Activated effector memory CD4-positive, alpha-beta T cell treated with anti-CD3 and anti-CD28 coated beads, Interleukin-2, amount 50 U/mL, for 16 hours (primary cell): ENCODE measurements at regions not wholly inside any gene's neighbourhood (a gene's known extent, or its start where the extent isn't known, plus 50 kb on each side); places are given as distances from the start of the nearest gene placed in this dataset.

ENCODE experiments used
- DNase-seq: peaks from one replicate; pipeline ENCODE4 v3.0.0-alpha.2; 2020

DNA sequence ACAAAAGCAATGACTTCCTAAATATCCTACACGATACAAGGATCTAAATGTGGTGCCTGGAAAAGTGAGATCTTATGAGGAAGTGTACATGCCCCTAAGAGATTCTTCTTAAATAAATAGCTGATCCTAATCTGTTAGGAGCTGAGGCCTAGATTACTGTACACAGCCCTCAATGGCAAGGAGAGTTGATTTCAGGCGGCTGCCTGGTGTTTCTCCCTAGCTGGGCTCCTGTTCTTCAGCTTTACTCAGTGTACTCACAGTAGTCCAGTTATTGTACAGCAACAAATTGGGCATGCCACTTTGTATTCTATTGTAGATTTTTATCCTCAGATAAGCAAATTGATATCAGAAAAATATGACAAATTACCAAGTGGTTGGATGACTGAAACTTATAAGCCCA lies 358.2 kb upstream of the PDGFD start:
- no peak for DNase-seq

- DNase-seq: no peak
Observed at GRCh38 chr11:104510169-104510568, 346.2 kb upstream of the PDGFD start.

- no peak for DNase-seq
Observed at GRCh38 chr11:104490182-104490581, 326.2 kb upstream of the PDGFD start.

DNA sequence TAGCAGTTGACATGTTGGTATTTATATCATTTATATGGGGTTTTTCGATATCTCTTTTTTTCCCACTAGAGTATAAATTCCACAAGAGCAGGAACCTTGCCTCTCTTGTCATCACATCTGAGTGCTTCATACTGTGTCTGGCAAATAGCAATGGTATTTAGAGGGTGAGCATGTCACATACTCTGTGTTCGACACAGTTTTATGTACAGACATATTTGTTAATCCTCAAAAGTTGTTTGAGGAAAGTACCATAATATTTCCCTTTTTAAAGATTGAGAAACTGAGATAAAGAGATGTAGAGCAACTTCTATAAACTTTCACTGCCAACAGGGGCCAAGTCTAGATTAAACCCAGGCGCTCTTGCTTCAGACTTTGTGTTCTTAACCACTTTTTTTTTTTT lies 324.6 kb upstream of the PDGFD start:
- DNase-seq: no peak

DNA sequence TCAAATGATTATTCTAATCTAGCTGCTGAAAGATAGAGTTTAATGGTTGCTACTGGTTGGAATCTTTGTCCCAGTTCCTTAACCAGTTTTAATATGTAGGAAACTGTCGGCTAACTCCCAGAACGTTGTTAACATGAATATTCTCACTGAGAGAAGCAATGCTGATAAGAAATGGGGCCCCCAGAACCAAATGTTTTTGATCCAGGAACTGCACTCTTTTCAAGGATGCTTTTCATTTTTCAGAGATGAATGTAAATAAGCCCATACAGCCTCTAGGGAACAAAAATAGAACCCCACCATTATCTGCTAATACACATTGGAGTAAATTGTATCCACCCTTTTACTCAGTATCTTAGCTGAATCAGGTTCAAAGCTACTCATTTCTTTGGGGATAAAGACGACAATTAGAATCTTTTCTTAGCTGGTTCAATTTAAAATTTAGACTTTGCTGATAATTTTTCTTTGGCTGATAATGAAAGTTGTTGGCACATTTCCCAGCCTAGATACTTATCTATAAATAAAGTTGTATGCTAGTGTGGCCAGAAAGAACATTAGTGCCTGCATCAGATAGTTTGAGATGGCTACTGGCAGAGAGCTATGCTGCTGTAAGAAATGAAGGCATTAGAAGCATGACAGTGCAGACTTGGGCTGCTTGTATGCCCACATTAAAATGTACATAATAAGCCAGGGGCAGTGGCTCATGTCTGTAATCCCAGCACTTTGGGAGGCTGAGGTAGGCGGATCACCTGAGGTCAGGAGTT lies 323.3 kb upstream of the PDGFD start:
- no peak for DNase-seq

GRCh38 chr11:104484804-104485554 lies 321.0 kb upstream of the PDGFD start:
- DNase-seq: no peak

DNA sequence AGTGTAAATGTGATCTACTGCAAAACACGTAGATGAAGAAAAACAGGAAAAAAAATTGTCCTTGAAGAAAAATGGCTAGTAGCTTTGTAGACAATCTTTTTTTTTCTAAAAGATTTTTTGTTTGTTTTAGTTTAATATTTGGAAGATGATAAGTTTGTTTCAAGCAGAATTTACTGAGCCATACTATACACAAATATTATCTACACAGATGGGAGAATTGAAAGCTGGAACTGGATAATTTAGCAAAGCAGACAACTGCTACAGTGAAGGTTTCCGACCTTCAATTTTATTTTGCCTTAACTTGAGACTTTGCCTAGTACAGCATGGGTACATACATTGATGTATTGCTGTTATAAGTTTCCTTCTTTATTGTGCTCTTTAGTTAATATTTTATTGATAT lies 313.0 kb upstream of the PDGFD start:
- no peak for DNase-seq

DNA sequence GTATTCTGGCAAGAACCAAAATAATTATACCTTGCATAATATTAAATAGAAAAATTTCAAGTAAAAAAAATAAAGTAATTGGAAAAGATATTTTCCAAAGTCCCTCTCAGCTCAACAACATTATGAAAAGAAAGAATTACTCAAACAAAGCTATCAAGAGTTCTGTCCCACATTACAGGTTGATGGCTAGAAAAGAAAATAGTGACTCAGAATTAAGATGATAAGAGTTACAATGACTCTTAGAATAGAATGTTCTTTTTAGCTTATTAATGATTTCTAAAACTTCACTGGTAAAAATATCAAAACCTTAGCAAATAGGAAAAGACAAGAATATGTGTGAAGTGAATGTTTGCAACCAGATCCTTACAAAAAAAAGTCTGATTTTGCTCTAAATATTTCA lies 312.5 kb upstream of the PDGFD start:
- DNase-seq: no peak

- DNase-seq: no peak
Observed at GRCh38 chr11:104467404-104467803, 303.5 kb upstream of the PDGFD start.

DNA sequence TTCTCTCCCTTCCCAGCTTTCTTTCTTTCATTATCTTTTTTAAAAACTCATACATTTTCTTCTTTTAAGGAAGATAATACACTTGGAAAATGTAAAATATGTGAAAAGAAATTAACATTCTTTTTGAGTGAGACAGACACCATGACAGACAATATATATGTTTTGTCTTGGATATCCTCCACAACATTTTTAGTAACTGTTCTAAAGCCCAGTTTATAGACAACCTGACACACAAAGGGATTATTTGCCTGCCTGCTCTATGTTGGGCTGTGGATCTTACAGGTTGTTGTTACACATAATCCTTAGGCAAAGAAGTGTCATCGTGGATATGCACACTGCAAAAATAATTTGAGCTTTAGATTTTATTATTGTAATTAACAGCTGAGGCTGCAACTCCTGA lies 301.4 kb upstream of the PDGFD start:
- no peak for DNase-seq

GRCh38 chr11:104464691-104465090 lies 300.7 kb upstream of the PDGFD start:
- DNase-seq: no peak

DNA sequence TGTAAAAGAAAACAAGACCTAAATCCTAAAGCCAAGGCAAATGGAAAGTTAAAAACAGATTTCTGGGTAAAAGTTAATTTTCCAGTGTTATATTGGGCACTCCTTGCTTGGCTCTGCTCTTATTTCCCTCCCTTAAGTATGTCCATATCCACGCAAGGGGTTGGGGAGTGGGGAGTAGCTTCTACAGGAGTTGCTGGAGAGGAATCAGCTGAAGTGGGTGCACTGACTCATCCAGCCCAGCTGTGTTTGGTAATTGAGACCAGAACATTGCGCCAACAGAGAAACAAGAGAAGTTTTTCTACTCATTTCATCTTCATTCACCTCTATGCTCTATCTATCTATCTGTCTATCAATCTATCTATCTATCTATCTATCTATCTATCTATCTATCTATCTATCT lies 298.4 kb upstream of the PDGFD start:
- DNase-seq: no peak

DNA sequence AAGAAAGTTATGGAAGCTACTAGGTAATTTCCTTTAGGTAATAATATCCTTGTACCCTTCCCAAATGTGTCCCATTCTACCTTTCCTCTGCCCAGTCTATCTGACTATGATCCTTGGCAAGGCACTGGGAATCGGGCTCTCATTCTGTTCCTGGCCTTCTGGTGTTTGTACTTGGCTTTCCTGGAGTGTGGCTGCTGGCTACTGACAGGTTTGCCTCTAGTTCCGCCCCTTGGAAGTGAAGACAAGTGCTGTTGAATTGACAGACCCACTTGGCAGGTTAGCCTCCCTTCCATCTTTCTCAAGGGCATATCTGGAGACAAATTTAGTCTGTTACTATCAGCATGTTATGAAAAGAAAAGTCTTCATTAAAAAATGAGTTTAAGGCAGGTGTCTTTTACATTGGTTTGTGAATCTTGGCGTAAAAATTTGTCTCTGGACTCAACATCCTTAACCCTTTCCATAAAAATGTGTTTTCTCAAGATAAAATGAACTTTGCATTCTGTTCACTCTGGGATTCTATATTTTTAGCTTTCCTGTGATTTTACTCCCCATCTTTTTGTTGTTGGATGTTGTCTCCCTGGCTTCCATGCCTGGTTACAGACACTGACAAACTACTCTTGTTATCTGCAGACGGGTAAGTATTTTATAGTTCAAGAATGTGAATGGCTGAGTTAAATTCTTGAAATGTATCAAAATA lies 287.4 kb upstream of the PDGFD start:
- no peak for DNase-seq

- DNase-seq: no peak
Observed at GRCh38 chr11:104443387-104443786, 279.4 kb upstream of the PDGFD start.

DNA sequence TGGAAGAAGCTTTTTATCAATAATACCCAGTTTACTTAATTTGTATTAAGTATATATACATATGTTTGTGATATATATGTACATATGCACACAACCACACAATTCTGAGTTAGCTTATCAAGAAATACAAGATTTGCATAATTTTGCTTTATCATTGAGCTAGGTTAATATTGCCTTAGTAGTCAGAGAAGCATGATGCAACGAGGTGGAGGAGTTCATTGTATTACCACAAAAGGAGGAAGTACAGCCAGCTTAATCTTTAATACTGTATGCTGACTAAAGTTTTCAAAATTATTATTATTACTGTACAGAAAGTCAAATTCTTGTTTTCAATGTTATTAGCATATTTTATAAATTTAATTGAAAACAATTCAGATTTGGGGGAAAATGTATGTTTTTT lies 278.4 kb upstream of the PDGFD start:
- no peak for DNase-seq

DNA sequence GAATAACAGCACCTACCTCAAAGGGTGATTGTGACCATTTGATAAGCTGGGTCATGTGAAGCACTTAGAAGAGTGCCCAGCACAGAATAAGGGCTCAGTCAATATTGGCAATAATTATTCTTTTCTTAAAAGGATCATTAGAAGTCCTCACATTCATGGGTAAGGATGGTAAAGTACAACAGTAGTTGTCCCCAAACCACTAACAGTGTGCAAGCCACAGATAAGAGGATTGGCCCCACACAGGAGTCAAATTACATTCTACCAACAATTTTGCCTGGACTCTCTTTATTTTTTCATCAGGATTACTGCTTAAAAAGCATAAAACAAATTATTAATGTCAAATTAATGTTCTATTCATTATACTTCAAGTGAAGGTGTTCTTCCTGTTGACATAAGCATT lies 271.5 kb upstream of the PDGFD start:
- DNase-seq: no peak

- no peak for DNase-seq
Observed at GRCh38 chr11:104433751-104434150, 269.8 kb upstream of the PDGFD start.

- no peak for DNase-seq
Observed at GRCh38 chr11:104432981-104433380, 269.0 kb upstream of the PDGFD start.

DNA sequence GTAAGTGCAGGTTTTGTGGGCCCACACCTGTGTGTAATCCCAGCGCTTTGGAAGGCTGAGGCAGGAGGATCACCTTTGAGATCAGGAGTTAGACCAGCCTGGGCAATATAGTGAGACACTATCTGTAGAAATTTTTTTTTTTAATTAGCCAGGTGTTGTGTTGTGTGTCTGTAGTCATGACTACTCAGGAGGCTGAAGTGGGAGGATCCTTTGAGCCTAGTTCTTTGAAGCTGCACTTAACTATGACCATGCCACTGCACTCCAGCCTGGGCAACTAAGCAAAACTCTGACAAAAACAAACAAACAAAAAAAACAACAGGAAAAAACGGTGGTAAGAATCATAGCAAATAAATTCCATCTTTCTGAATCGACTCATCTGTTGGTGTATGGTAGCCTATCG lies 268.6 kb upstream of the PDGFD start:
- DNase-seq: no peak

GRCh38 chr11:104422324-104422944 lies 258.5 kb upstream of the PDGFD start:
- no peak for DNase-seq

- no peak for DNase-seq
Observed at GRCh38 chr11:104410336-104410735, 246.4 kb upstream of the PDGFD start.

DNA sequence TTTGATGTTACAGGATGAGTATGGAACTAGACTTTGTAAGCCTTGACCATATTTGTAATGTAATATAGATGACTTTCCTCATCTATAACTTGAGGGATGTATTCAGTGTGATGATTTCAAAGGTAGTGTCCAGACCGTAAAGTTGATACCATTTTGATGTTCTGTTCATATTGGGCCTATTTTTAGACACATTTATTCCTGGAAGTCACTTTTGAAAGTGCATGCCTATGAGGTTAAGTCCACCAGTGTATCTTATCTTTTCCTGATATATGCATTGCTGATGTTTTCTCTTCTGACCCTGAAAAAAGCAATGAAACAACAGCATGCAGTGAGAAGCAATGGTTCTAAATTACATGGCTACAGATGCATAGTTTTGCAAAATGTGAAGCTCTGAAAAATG lies 244.7 kb upstream of the PDGFD start:
- DNase-seq: no peak

DNA sequence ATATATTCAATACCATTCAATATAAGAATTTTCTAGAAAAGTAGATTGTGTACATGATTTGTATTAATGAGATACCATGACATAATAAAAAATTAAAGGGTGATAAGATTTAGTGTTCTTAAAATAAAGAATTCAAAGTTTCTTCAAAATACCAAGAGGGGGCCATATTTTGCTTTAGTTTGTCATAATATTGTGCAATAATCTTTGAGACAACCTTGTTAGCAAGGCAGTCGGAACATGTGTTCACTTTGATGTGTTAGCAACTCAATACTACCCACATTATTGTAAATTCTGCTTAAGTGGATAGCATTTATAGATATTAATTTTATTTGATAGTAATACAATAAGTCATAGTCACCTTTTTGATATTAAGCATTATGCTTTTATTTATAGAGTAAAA lies 241.3 kb upstream of the PDGFD start:
- DNase-seq: no peak
